Kidney glomerular epithelial cell (primary cell): ENCODE measurements at regions not wholly inside any gene's neighbourhood (a gene's known extent, or its start where the extent isn't known, plus 50 kb on each side); places are given as distances from the start of the nearest gene placed in this dataset.

ENCODE experiments used
- DNase-seq: peaks from one replicate; lab custom pipeline; 2025; lab: John Stamatoyannopoulos, UW

DNA sequence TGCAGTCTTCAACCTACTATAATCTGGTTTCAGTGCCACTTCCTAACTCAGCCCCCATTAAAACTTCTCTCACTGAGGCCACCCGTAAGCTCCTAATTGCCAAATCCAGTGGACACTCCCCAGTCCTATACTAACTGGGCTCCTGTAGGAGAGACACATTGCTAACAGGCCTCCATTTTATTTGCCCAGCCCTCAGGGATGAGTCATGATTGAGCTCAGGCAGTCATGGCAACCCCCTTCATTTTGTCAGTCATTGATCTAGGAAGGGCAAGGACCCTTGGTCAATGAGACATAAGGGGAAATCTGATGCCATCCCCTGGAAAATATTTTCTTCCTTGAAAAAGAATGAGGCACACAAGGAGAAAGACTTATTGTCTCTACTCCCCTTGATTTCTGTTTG is 70.1 kb upstream of the HIF1A start:
- DNase-seq, result no peak

DNA sequence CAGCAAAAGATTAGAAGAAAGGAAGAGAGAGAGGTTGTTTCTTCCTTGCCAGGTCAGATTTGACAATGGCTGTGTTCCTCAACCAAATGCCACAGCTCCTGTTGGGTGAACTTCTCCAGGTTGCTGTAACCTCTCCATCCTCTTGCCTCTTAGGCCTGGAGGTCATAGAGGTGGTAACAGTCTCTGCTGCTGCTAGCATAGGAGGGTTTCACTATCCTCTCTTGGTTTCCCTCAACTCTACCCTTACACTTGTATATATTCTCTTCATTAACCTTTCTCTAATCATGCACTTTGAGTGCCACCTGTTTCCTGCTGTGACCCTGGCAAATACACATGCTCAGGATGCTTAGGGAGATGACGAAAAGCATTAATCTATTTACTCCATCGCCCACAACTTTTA is 67.7 kb upstream of the HIF1A start:
- no peak for DNase-seq

DNA sequence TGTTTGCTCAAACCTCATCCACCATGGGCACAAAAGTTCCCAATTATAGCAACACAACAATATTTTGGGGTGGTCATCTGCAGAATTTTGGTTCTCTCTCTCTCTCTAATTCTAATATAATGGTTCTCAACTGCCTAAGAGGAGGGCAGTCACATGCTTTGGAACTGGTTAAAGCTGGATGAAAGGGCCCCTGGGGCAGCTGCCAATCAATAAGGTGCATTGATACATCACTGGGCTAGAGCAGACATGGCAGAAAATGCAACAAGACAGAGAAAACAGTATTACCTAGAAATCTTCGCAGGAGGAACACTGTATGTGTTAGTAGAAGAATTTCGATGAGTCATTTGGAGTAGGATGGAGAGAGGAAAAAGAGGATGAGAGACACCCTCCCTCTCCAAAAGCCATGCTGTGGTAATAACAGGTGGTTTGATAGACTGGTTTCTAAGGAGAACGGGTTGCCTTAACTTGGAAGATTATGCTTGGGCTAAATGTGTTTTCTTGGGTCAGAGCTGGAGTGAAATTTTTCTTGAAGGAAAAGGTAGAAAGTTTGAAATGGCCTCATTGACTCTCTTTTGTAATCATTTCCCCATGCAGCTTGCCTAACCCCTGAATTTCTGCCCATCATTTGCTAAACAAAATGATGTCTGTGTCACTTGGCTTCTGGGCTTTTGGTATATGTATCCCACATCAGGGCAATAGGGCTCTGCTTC is 67.1 kb upstream of the HIF1A start:
- DNase-seq, result no peak

DNA sequence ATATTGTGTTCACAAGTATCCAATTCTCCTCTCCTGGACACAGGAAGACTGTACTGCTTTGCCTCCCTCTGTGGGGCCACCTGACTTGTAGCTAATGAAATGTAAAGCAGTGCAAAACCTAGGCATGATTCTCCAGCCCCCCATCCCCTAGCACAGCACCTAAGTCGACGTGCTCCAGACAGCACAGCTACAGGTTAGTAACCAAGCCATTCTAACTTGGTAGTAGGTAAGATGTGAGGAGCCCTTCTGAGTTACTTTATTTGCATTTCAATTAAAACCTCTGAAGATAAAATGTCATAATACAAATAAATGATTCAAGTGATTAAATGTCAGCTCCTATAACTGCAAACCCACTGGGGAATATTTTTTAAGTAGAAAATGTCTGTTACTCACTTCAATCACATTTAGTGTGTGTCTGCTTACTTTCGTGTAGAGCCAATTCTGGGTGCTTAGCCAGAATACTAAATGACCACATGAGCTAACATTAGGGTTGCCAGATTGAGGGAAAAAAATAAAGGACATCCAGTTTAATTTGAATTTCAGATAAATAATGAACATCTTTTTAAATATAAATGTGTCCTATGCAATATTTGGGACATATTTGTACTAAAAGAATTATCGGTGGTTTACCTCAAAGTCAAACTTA is 64.8 kb upstream of the HIF1A start:
- DNase-seq, result no peak

DNA sequence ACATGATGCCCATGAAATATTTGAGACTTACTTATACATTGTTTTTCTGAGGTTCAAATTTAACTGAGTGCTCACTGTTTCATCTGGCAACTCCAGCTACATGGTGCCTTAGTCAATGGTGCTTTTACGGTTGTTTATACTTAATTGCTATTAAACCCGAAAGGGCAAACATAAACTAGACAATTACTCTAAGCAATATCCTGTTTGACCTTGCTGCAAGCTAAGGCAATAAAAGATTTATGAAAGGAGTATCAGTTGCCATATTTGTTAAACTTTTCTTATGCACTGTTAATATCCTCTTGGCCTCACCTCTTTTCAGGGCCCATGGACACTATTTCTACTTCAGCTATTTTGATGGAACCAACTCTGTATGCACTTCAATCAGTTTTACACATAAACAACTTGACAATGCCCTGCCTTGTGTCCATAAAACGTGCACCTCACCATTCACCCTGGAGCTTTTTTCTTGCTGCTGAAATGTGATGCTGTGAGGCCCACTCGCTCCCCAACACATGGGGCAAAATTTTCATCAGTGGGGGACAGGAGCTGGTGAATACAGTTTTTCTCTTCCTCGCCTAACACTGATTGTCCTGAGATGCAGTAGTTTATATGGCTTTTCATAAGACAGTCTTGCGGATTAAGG is 64.1 kb upstream of the HIF1A start:
- DNase-seq, result no peak

DNA sequence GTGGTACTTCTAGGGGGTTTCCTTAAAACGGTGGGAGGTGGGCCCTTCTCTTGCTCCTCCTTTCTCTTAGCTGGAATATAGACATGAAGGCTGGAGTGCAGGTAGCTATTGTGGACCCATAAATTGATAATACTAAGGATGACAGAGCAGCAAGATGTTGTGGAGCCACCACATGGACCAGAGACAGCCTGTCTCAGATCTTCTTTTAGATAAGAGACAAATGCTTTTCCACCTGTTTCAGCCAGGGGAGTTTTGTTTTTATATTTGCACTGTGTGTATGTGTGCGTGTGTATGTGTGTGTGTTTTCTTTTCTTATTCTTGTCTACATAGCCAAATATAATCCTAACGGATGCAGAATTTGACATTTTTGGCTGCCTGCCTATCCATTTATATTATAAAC is 62.9 kb upstream of the HIF1A start:
- no peak for DNase-seq

DNA sequence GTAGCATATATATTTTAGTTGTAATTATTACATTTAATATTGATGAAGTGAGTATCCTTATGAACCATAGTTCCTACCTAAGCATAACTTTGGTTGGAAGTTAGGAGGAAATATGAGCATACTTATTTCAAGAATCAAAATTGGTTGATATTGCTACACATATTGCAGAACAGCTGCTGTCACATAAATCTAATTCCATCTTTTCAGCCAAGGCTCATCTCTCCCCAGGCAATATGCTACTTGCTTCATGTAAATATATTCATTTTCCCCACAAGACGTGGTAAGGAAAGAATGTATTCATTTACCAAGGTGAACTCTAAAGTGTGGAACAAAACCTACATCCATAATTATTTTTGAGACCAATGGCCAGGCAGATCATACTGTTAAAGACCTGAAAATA is 62.5 kb upstream of the HIF1A start:
- no peak for DNase-seq

DNA sequence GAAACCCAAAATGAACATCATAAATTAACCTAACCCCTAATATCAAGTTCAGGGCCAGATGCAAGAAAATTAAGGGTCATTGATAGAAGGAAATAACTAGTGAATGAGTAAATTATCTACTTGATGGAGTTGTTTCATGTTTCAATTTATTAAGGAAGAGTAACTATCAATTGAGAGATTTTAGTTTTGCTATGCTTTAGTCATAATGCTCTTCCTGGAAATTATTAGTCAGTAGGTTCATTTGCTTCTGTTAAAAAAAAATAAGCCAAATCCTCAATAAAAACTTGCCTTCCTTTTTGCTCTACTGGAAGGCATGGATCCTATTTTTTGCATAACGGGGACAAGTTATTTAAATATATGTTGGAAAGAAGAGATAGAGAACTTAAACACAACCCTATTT is 59.0 kb upstream of the HIF1A start:
- no peak for DNase-seq

DNA sequence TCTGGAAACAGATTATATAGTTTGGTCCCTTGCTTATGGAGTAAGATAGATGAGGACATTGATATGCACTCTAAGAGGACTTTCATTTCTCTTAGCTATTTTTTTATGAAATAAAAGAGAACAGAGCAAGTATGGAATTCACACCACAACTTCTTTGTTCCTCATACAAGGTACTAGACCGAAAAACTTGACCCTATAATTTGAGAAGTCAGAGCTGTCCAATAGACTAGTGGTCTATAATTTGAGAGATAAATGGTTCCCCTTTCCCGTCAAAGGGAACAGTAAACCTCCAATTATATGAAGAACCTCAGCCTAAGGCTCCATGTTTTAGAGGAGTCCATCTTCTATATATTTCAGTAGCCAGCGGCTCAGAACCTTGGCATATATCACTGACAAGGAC is 58.5 kb upstream of the HIF1A start:
- no peak for DNase-seq

DNA sequence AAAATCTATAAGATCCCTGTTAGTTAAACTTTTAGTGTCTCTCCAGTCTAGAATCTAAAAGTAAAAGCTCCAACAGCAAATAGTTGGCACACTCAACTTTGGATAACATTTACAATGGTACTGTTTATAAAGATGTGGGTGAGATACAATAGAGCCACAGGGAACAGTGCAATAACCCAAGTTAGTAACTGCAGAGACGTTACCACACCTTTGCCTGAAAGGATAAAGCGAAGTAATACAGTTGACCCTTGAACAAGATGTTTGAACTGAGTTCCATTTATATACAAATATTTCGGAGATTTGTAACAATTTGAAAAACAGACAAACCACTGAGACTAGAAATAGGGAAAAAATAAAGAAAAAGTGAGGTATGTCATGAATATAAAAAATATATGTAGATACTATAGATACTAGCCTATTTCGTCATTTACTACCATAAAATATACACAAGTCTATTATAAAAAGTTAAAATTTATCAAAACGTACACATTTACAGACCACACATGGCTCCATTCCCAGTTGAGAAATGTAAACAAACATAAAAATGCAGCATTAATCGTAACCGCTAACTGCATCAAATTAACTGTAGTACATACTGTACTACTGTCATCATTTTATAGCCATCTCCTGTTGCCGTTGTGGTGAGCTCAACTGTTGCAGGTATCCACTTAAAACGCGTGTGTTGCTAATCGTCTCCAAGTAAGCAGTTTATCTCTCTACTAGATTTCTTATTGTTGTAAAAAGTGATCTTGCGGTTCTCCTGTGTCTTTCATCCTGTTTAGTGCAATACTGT is 56.5 kb upstream of the HIF1A start:
- DNase-seq, result no peak

DNA sequence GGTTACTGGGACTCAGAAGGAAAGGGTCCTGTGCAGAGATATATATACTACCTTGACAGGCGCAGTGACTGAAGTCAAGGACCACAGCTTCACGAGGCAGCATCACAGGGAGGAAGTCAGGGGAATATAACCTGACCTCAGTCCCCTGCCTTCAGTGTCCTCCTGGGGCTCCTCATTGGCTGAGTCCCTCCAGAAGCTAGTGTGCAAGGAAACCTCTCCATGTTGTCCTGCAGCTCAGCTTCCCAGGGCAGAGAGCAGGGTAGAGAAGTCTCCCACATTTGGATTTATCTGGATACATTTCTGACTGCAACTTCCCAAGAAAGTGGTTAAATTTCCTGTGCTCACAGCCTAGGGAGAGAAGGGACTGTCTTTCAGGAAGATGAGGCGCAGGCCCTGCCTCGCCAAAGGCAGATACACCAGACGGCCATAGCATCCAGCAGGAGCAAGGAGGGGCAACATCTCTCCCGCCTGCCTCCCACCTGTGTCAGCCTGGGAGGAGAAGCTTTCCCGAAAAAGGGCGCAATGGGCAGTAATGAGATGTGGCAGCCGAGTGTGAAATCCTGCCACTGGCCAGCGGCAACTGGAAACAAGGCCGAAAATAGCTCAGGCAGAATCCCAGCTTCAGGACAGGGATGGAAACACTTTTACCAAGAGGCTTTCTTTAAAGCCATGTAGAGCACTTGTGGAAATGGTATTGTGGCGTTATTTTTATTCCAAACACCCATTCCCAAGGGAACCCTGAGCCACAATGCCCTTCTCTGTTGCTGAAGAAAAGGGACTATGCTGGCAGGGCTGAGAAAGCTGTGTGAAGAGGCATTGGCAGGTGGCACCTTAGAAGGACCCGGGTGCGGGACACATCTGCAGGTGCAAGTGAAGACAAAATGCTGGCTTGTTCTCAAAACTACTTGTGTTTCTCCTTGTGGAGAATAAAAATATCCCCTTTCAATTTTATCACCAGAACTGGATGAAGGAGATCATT is 54.9 kb upstream of the HIF1A start:
- DNase-seq, result no peak

DNA sequence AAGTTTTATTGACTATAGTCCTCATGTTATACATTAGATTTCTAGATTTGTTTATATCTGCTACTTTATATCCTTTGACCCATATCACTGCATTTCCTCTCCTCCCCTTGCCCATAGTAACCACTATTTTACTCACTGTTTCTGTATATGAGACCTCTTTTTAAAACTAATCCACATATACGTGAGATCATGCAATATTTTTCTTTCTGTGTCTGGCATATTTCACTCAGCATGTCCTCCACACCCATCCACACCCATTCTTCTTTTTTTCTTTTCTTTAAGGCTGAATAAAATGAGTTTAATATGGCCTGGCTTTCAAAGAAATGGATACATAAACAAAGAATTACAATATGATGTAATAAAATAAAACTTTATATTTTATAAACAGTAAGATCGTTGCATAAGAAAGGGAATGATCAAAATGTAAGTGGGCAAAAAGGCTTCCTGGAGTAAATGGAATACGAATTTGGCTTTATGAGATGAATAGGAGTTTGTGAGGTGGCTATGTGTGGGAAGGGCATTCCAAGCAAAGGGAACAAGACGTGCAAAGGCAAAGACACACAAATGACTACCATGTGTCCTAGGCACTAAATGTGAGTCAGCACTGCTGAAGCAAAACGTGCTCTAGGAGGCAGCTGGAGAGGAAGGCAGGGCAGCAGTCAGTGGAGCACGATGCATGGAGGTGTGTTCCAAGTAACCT is 53.2 kb upstream of the HIF1A start:
- DNase-seq, result peak; percentile 73

DNA sequence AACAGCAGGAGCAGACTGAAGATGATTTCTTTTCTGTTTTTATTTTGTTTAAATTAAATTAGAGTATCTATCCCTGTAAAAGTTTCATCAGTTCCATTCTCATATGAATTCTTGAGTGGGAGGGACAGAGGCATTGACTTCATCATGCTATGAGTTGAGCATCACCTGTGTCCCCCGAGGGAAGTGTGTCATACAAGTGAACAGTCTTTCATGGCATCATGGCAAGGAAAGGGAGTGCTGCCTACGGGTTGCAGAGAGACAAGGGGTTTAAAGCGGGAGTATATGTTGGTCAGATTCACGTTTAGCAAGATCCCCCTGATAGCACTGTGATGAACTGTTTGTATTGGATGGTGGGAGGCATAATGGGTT is 52.7 kb upstream of the HIF1A start:
- DNase-seq, result no peak

DNA sequence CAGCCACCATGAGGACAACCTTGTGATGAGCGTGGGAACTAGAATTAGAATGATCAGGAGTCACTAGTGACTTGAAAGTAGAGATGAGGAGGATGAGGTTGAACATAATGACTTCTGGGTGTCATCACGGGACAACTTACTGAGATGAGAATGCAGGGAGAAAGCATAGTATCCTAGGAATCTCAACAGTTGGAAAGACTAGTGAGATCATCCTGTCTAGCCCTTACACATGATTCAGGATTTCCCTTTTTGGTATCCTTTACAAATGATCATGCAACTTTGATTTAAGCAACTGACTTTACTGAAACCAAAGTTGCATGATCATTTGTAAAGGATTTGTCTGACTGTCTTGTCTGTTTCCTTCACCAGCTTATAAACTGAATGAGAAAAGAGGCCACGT is 51.8 kb upstream of the HIF1A start:
- peak; percentile 19 for DNase-seq

DNA sequence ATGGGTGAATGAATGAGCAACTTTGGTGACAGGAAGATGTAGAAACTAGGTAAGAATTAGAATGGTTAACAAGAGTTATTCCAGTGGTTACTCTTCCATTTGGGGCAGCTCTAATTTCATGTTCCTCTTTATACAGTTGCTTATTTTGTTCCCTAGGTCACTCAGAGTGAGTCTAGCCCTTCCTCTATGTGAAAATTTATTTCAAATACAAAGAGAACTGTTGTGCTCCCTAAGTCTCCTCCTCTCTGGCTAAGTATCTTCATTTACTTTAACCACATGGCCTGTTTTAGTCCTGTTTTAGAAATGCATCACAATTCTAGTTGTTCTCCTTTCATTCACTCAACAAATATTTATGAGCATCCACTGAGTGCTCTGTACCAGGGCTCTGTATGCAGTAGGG is 51.1 kb upstream of the HIF1A start:
- no peak for DNase-seq

DNA sequence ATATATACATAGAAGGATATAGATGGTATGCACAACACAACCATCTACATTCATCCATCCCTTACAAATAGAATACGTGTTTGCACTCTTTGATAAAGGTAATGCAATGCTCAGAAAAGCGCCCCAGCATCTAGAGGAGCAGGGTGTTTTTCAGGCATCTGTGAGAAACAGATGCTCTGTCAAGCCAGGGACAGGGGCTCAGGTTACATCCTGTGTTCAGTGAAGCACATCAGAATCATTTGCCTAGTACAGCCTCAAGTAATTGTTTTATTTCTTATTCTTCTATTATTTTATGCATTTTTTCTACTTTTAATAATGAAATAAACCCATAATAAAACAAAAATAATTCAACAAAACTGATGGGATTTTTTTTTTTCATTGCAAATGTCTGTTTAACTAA is 50.5 kb upstream of the HIF1A start:
- no peak for DNase-seq

DNA sequence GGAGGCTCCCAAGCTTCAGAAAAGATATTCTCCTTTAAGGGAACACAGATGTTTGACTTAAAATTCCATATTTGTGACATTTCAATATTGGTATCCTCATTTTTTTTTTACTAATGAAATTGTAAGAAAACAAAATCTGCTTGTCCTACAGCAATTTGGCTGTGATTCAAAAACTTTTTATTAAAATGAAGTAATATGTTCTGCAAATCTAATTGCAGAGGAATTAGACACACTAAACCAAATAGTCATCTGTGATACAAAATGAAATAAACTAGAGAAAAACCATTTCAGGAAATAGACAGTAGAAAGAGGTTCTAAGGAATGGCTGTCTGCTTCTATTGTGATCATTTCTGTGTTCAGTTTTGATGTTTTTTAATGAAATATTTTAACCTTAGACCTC is 50.1 kb upstream of the HIF1A start:
- DNase-seq, result no peak
